SK-N-SH (cell line): ENCODE measurements at regions not wholly inside any gene's neighbourhood (a gene's known extent, or its start where the extent isn't known, plus 50 kb on each side); places are given as distances from the start of the nearest gene placed in this dataset.
"Not testable (repeated sequence)": the region's sequence is repeated elsewhere in the genome, so short reads cannot be mapped to it uniquely, and the experiment has no call there.

Experiments used
- CTCF ChIA-PET: fragments of 300-600, 350-600 bp; formaldehyde crosslinking; extraction: SDS; loops from one replicate; lab custom pipeline; 2021; lab: Yijun Ruan, JAX
- POLR2A ChIA-PET: fragments of 350-600 bp; sonication (Branson Sonifier 250); formaldehyde crosslinking; extraction: SDS; loops from one replicate; lab custom pipeline; 2020; ENCODE audit warnings: antibody characterized with exemption, inconsistent platforms; lab: Yijun Ruan, JAX
- DNase-seq: peaks from one replicate; pipeline ENCODE4 v3.0.0; 2012
- H2AFZ ChIP-seq: fragments of 200-600 bp; sonication (generic); 2 replicates; pipeline ENCODE4 v1.8.1; 2016; ENCODE audit warnings: antibody characterized with exemption, mild to moderate bottlenecking, low read depth
- H3F3A ChIP-seq: fragments of 200-600 bp; sonication (generic); replicated peaks from 2 replicates; pipeline ENCODE3; 2016; ENCODE audit warnings: antibody characterized with exemption, mild to moderate bottlenecking; ENCODE audit not compliant: insufficient read depth
- H3K27ac ChIP-seq, 2 experiments: fragments of 200-500 bp in 1 of 2; fragments of 200-600 bp in 1 of 2; sonication (Bioruptor generic) in 1 of 2; sonication (generic), shearing (Covaris generic) in 1 of 2; 2 replicates each; pipeline versions ENCODE4 v1.5.1 to v1.6.1; 2014 to 2016; ENCODE audit warnings: low read depth in 2 of 2, inconsistent platforms in 1 of 2, low read length in 1 of 2, mild to moderate bottlenecking in 1 of 2, mixed read lengths in 1 of 2
- H3K27me3 ChIP-seq: fragments of 200-600 bp; sonication (generic), shearing (Covaris generic); 2 replicates; pipeline ENCODE4 v1.6.1; 2016; ENCODE audit warnings: mixed run types; ENCODE audit not compliant: insufficient read depth
- H3K36me3 ChIP-seq, 2 experiments: fragments of 200-500 bp in 1 of 2; fragments of 200-600 bp in 1 of 2; sonication (Bioruptor generic) in 1 of 2; sonication (generic) in 1 of 2; replicated peaks in 1 of 2; 2 replicates each; pipeline versions ENCODE3 to v1.5.1; 2014 to 2016; ENCODE audit warnings: low read length in 1 of 2, mild to moderate bottlenecking in 1 of 2; ENCODE audit not compliant: insufficient read depth in 2 of 2, control insufficient read depth in 1 of 2
- H3K4me1 ChIP-seq, 2 experiments: fragments of 200-500 bp in 1 of 2; fragments of 200-600 bp in 1 of 2; sonication (Bioruptor generic) in 1 of 2; sonication (generic), shearing (Covaris generic) in 1 of 2; 2 replicates each; pipeline versions ENCODE4 v1.5.1 to v1.6.1; 2014 to 2016; ENCODE audit warnings: low read depth in 1 of 2, low read length in 1 of 2, mixed run types in 1 of 2; ENCODE audit not compliant: insufficient read depth in 2 of 2, control insufficient read depth in 1 of 2
- H3K4me2 ChIP-seq: fragments of 200-600 bp; sonication (generic), shearing (Covaris generic); 2 replicates; pipeline ENCODE4 v1.6.1; 2017; ENCODE audit warnings: mixed run types
- H3K4me3 ChIP-seq, 2 experiments: fragments of 200-500 bp in 1 of 2; fragments of 200-600 bp in 1 of 2; sonication (Bioruptor generic) in 1 of 2; sonication (generic), shearing (Covaris generic) in 1 of 2; 2 replicates each; pipeline versions ENCODE4 v1.5.1 to v1.8.1; 2014 to 2016; ENCODE audit warnings: low read depth in 2 of 2, inconsistent platforms in 1 of 2, low read length in 1 of 2, mild to moderate bottlenecking in 1 of 2, mixed read lengths in 1 of 2, moderate library complexity in 1 of 2
- H3K79me2 ChIP-seq: fragments of 200-600 bp; sonication (generic); 2 replicates; pipeline ENCODE4 v1.8.1; 2017; ENCODE audit warnings: mild to moderate bottlenecking; ENCODE audit not compliant: insufficient read depth
- H3K9ac ChIP-seq: fragments of 200-600 bp; sonication (generic); 2 replicates; pipeline ENCODE4 v1.6.1; 2017; ENCODE audit warnings: mixed run types
- H3K9me2 ChIP-seq: fragments of 200-600 bp; sonication (generic); 2 replicates; pipeline ENCODE4 v1.6.1; 2017; ENCODE audit warnings: mixed run types
- H3K9me3 ChIP-seq: fragments of 200-600 bp; sonication (generic); 2 replicates; pipeline ENCODE4 v1.6.1; 2017; ENCODE audit warnings: mixed run types, mild to moderate bottlenecking, moderate library complexity
- H4K20me1 ChIP-seq: fragments of 200-600 bp; sonication (generic); 2 replicates; pipeline ENCODE4 v1.6.1; 2017; ENCODE audit warnings: mild to moderate bottlenecking, mixed run types; ENCODE audit not compliant: insufficient read depth
- EP300 ChIP-seq, 2 experiments: IDR thresholded peaks; 2 replicates each; pipeline versions ENCODE4 v1.4.0 to v1.6.1; 2012; ENCODE audit warnings: borderline replicate concordance in 1 of 2, low read depth in 1 of 2, low read length in 1 of 2
- FOSL2 ChIP-seq: IDR thresholded peaks from 2 replicates; pipeline ENCODE4 v1.4.0; 2012; ENCODE audit warnings: low read depth, mild to moderate bottlenecking, moderate library complexity, borderline replicate concordance
- FOXJ3 ChIP-seq: sonication (generic); formaldehyde crosslinking; IDR thresholded peaks from 2 replicates; pipeline ENCODE4 v1.5.1; 2020; ENCODE audit warnings: mild to moderate bottlenecking, missing genetic modification reagents
- MEF2A ChIP-seq: IDR thresholded peaks from 2 replicates; pipeline ENCODE4 v1.4.0; 2012; ENCODE audit warnings: low read depth, borderline replicate concordance
- RXRA ChIP-seq: IDR thresholded peaks from 2 replicates; pipeline ENCODE4 v1.4.0; 2012; ENCODE audit warnings: low read depth, mild to moderate bottlenecking, borderline replicate concordance
- SMC3 ChIP-seq: IDR thresholded peaks from 2 replicates; pipeline ENCODE4 v1.6.1; 2012; ENCODE audit warnings: low read depth, low read length, improper control_type of control experiment
- TCF12 ChIP-seq: IDR thresholded peaks from 2 replicates; pipeline ENCODE4 v1.4.0; 2012
- WGBS: methylation state at CpG from one replicate; pipeline ENCODE4 v1.1.6; 2017; ENCODE audit warnings: low lambda C conversion rate; 5-methylcytosine and 5-hydroxymethylcytosine counted together

- Histone ChIP-seq H3K27ac (no peak overlapping the region), H4K20me1 (no peaks in the 10 kb centered on the region), H3K79me2 (no peaks in the 10 kb centered on the region), H3K9me3 (no peaks in the 10 kb centered on the region), H3K4me3 (no peak overlapping the region), H3K4me2 (no peak overlapping the region), H2AFZ (no peak overlapping the region), H3F3A (no peaks in the 10 kb centered on the region), H3K9me2 (no peaks in the 10 kb centered on the region), H3K4me1 (no peaks in the 10 kb centered on the region; a peak in 1 of 4 replicates), H3K9ac (no peak overlapping the region), H3K36me3 (no peaks in the 10 kb centered on the region), H3K27me3 (0 out of 2 replicates have a peak, but pooled peaks cover 7% of the 10 kb centered on the region)
- ChIA-PET POLR2A (no interaction called here), CTCF (no interaction called here)
- TF ChIP-seq EP300 (IDR thresholded peaks at IDR 0.05; ENCODE audit: borderline replicate concordance in 1 of 2, low read depth in 1 of 2, low read length in 1 of 2) (no peak), FOSL2 (no peak), MEF2A (no peak), TCF12 (no peak), SMC3 (no peak)
- no peak for DNase-seq
- WGBS = 25% methylated on average over 6 of the region's 6 CpGs
These were observed 109.7 kb upstream of the PRMT8 start for GRCh38 chr12:3381059-3382047.

GRCh38 chr12:3389986-3390385, 101.0 kb upstream of the PRMT8 start:
- no peaks in the 10 kb centered on the region for H3K9me2 ChIP-seq
- no peak overlapping the region for H2AFZ ChIP-seq
- POLR2A ChIA-PET = no interaction called here
- H3K4me3 ChIP-seq = no peak overlapping the region
- no peak overlapping the region for H3K27ac ChIP-seq
- WGBS = 20% methylated on average over 4 of the region's 4 CpGs
- H3K36me3 ChIP-seq = no peaks in the 10 kb centered on the region
- no peak overlapping the region for H3K4me2 ChIP-seq
- no peaks in the 10 kb centered on the region for H3K79me2 ChIP-seq
- no peaks in the 10 kb centered on the region for H3F3A ChIP-seq
- H3K9me3 ChIP-seq = no peaks in the 10 kb centered on the region
- H4K20me1 ChIP-seq = no peaks in the 10 kb centered on the region
- H3K4me1 ChIP-seq = no peaks in the 10 kb centered on the region; a peak in 1 of 4 replicates
- no peak overlapping the region for H3K9ac ChIP-seq
- TF ChIP-seq FOXJ3 (CRISPR knock-in tag) (0 out of 2 replicates have a peak, but pooled peaks have one; percentile 25), RXRA (no peak)
- TF ChIP-seq, all 33 proteins: peak for 1
- no peaks in the 10 kb centered on the region for H3K27me3 ChIP-seq
- peak; percentile 36 for DNase-seq
- CTCF ChIA-PET = interaction anchor here (0.7 to 0.8 kb wide), 2 partner anchors 20 to 90 kb away, joined by 3 read pairs; no protein-coding TSS in a partner anchor

- H4K20me1 ChIP-seq, H3K4me2 ChIP-seq, H2AFZ ChIP-seq, H3K4me3 ChIP-seq, H3F3A ChIP-seq, H3K9me2 ChIP-seq, POLR2A ChIA-PET, H3K4me1 ChIP-seq, H3K79me2 ChIP-seq, H3K36me3 ChIP-seq, H3K9ac ChIP-seq, H3K9me3 ChIP-seq, CTCF ChIA-PET, H3K27ac ChIP-seq, H3K27me3 ChIP-seq, DNase-seq: not testable (repeated sequence)
- 53% methylated on average over 6 of the region's 16 CpGs for WGBS
These were observed 93.4 kb upstream of the PRMT8 start for GRCh38 chr12:3397596-3397995.
